H9 (cell line): ENCODE measurements at regions not wholly inside any gene's neighbourhood (a gene's known extent, or its start where the extent isn't known, plus 50 kb on each side); places are given as distances from the start of the nearest gene placed in this dataset.

Source experiments
- DNase-seq: peaks from one replicate; pipeline ENCODE4 v3.0.0-alpha.2; 2017
- H2AFZ ChIP-seq: one replicate; pipeline ENCODE4 v1.6.1; 2013; ENCODE audit warnings: mild to moderate bottlenecking, low read length, control low read depth, moderate library complexity
- H2AK5ac ChIP-seq: 2 replicates; pipeline ENCODE4 v1.6.1; 2013; ENCODE audit warnings: low read length, control low read depth, mixed read lengths; ENCODE audit not compliant: insufficient read length
- H2BK120ac ChIP-seq: one replicate; pipeline ENCODE4 v1.6.1; 2013; ENCODE audit warnings: low read depth, mild to moderate bottlenecking, low read length, control low read depth, inconsistent platforms; ENCODE audit not compliant: poor library complexity, severe bottlenecking
- H2BK12ac ChIP-seq: 2 replicates; pipeline ENCODE4 v1.6.1; 2013; ENCODE audit warnings: low read length, control low read depth, mixed read lengths, low read depth; ENCODE audit not compliant: insufficient read length
- H2BK15ac ChIP-seq: 2 replicates; pipeline ENCODE4 v1.6.1; 2013; ENCODE audit warnings: low read depth, low read length, control low read depth
- H2BK20ac ChIP-seq: one replicate; pipeline ENCODE4 v1.6.1; 2013; ENCODE audit warnings: low read depth, mild to moderate bottlenecking, low read length, control low read depth, inconsistent platforms; ENCODE audit not compliant: poor library complexity, severe bottlenecking
- H2BK5ac ChIP-seq: 2 replicates; pipeline ENCODE4 v1.6.1; 2013; ENCODE audit warnings: low read length, control low read depth, mixed read lengths; ENCODE audit not compliant: insufficient read length
- H3K14ac ChIP-seq: 2 replicates; pipeline ENCODE4 v1.6.1; 2013; ENCODE audit warnings: low read length, control low read depth; ENCODE audit not compliant: insufficient read depth
- H3K18ac ChIP-seq: 2 replicates; pipeline ENCODE4 v1.6.1; 2013; ENCODE audit warnings: low read depth, mild to moderate bottlenecking, mixed read lengths, low read length, control low read depth; ENCODE audit not compliant: insufficient read length
- H3K23ac ChIP-seq: 2 replicates; pipeline ENCODE4 v1.6.1; 2013; ENCODE audit warnings: low read length, control low read depth, mixed read lengths, low read depth; ENCODE audit not compliant: insufficient read length
- H3K23me2 ChIP-seq: 2 replicates; pipeline ENCODE4 v1.6.1; 2013; ENCODE audit warnings: low read depth, mild to moderate bottlenecking, mixed read lengths, low read length, control low read depth; ENCODE audit not compliant: insufficient read length, poor library complexity, severe bottlenecking
- H3K27ac ChIP-seq: 2 replicates; pipeline ENCODE4 v1.5.1; 2013; ENCODE audit warnings: low read length, control low read depth, mixed read lengths, low read depth; ENCODE audit not compliant: insufficient read length
- H3K27me3 ChIP-seq: 2 replicates; pipeline ENCODE4 v1.6.1; 2013; ENCODE audit warnings: low read length, control low read depth, inconsistent platforms; ENCODE audit not compliant: insufficient read depth
- H3K4ac ChIP-seq: 2 replicates; pipeline ENCODE4 v1.6.1; 2013; ENCODE audit warnings: low read depth, mild to moderate bottlenecking, control low read depth, inconsistent platforms, low read length, moderate library complexity
- H3K4me1 ChIP-seq: 2 replicates; pipeline ENCODE4 v1.6.1; 2013; ENCODE audit warnings: low read length, control low read depth, inconsistent platforms; ENCODE audit not compliant: insufficient read depth
- H3K4me2 ChIP-seq: 2 replicates; pipeline ENCODE4 v1.6.1; 2013; ENCODE audit warnings: low read length, control low read depth, mixed read lengths; ENCODE audit not compliant: insufficient read length, insufficient read depth
- H3K56ac ChIP-seq: 2 replicates; pipeline ENCODE4 v1.6.1; 2013; ENCODE audit warnings: low read depth, mild to moderate bottlenecking, mixed read lengths, low read length, control low read depth; ENCODE audit not compliant: insufficient read length
- H3K79me1 ChIP-seq: 2 replicates; pipeline ENCODE4 v1.6.1; 2013; ENCODE audit warnings: low read depth, mild to moderate bottlenecking, moderate library complexity, low read length, control low read depth, inconsistent platforms; ENCODE audit not compliant: insufficient read depth, poor library complexity, severe bottlenecking
- H3K79me2 ChIP-seq: 2 replicates; pipeline ENCODE4 v1.6.1; 2013; ENCODE audit warnings: low read length, control low read depth, inconsistent platforms; ENCODE audit not compliant: insufficient read depth
- H3K9ac ChIP-seq: 2 replicates; pipeline ENCODE4 v1.6.1; 2013; ENCODE audit warnings: low read length, control low read depth, mixed read lengths; ENCODE audit not compliant: insufficient read length; ENCODE audit errors: extremely low read depth
- H3K9me3 ChIP-seq: one replicate; pipeline ENCODE4 v1.6.1; 2013; ENCODE audit warnings: low read depth, low read length, inconsistent platforms; ENCODE audit not compliant: control insufficient read depth
- H3T11ph ChIP-seq: one replicate; pipeline ENCODE4 v1.6.1; 2013; ENCODE audit warnings: mild to moderate bottlenecking, low read length, control low read depth, inconsistent platforms
- H4K20me1 ChIP-seq: one replicate; pipeline ENCODE4 v1.6.1; 2013; ENCODE audit not compliant: control insufficient read depth, insufficient read length, insufficient read depth
- H4K5ac ChIP-seq: 2 replicates; pipeline ENCODE4 v1.6.1; 2013; ENCODE audit warnings: low read depth, mild to moderate bottlenecking, mixed read lengths, low read length, control low read depth; ENCODE audit not compliant: insufficient read length
- H4K8ac ChIP-seq: replicated peaks from 2 replicates; pipeline ENCODE4 v1.6.1; 2013; ENCODE audit warnings: low read length, control low read depth, mixed read lengths, low read depth; ENCODE audit not compliant: insufficient read length
- H4K91ac ChIP-seq: 2 replicates; pipeline ENCODE4 v1.6.1; 2013; ENCODE audit warnings: low read depth, mild to moderate bottlenecking, moderate library complexity, mixed read lengths, low read length, control low read depth; ENCODE audit not compliant: insufficient read length
- H3K27ac Mint-ChIP-seq, 3 experiments: 2 replicates in 2 of 3; 3 replicates in 1 of 3; pipeline ENCODE4 v1.8.0; 2020 to 2021; ENCODE audit warnings: mixed read lengths in 3 of 3, mild to moderate bottlenecking in 1 of 3, moderate library complexity in 1 of 3
- H3K27me3 Mint-ChIP-seq: 2 replicates; pipeline ENCODE4 v1.8.0; 2021; ENCODE audit warnings: low read depth, mild to moderate bottlenecking, moderate library complexity, mixed read lengths
- H3K36me3 Mint-ChIP-seq, 3 experiments: 2 replicates in 2 of 3; 3 replicates in 1 of 3; pipeline ENCODE4 v1.8.0; 2020 to 2021; ENCODE audit warnings: low read depth in 3 of 3, mixed read lengths in 3 of 3; ENCODE audit not compliant: insufficient read depth in 1 of 3
- H3K4me1 Mint-ChIP-seq, 2 experiments: 2 replicates each; pipeline ENCODE4 v1.8.0; 2020; ENCODE audit warnings: mixed read lengths in 2 of 2
- H3K4me3 Mint-ChIP-seq, 2 experiments: 2 replicates in 1 of 2; 3 replicates in 1 of 2; pipeline ENCODE4 v1.8.0; 2020 to 2021; ENCODE audit warnings: mild to moderate bottlenecking in 2 of 2, mixed read lengths in 2 of 2, moderate library complexity in 1 of 2
- H3K9me3 Mint-ChIP-seq, 2 experiments: 2 replicates in 1 of 2; 3 replicates in 1 of 2; pipeline ENCODE4 v1.8.0; 2020; ENCODE audit warnings: mild to moderate bottlenecking in 2 of 2, mixed read lengths in 2 of 2, moderate library complexity in 1 of 2
- CTCF ChIP-seq: fragments of 200-600 bp; sonication (generic); conservative IDR thresholded peaks from 3 replicates; pipeline ENCODE4 v1.8.0; 2021; ENCODE audit warnings: antibody characterized with exemption, mild to moderate bottlenecking
- WGBS: extraction: QIAGEN DNeasy Blood & Tissue Kit; methylation state at CpG from one replicate; pipeline ENCODE4 v1.1.7; 2013; ENCODE audit warnings: missing lambda C conversion rate, low lambda C conversion rate, mixed read lengths; ENCODE audit not compliant: insufficient read length; ENCODE audit errors: extremely low coverage; 5-methylcytosine and 5-hydroxymethylcytosine counted together

GRCh38 chr3:23726811-23727548, 78.8 kb upstream of the UBE2E1 start:
- H3K9me3 Mint-ChIP-seq: no peaks in the 10 kb centered on the region; a peak in 1 of 5 replicates
- H2AFZ ChIP-seq: no peak overlapping the region

More at GRCh38 chr3:23726811-23727548, 78.8 kb upstream of the UBE2E1 start:
- H3K56ac ChIP-seq: no peak overlapping the region
- H2BK120ac ChIP-seq: no peak overlapping the region
- no peaks in the 10 kb centered on the region for H3K79me1 ChIP-seq
- no peaks in the 10 kb centered on the region for H3K27me3 ChIP-seq
- H3T11ph ChIP-seq: no peak overlapping the region
- no peaks in the 10 kb centered on the region for H3K23me2 ChIP-seq
- H2BK20ac ChIP-seq: no peak overlapping the region
- H3K79me2 ChIP-seq: no peaks in the 10 kb centered on the region
- no peak overlapping the region for H4K8ac ChIP-seq
- Mint-ChIP-seq H3K36me3 (no peaks in the 10 kb centered on the region; a peak in 1 of 7 replicates), H3K27me3 (peaks cover 5% of the 10 kb centered on the region; the same call in 1 of the 2 replicates), H3K4me1 (peaks cover 16 to 24% of the 10 kb centered on the region in 2 experiments), H3K27ac (no peak overlapping the region), H3K4me3 (no peak overlapping the region)
- no peak overlapping the region for H2BK15ac ChIP-seq
- H4K91ac ChIP-seq: no peak overlapping the region
- H3K4me2 ChIP-seq: no peak overlapping the region
- H2BK12ac ChIP-seq: no peak overlapping the region
- no peak overlapping the region for H3K9ac ChIP-seq
- DNase-seq: no peak
- H3K27ac ChIP-seq: no peak overlapping the region
- H3K9me3 ChIP-seq: no peaks in the 10 kb centered on the region
- H2AK5ac ChIP-seq: no peak overlapping the region
- H2BK5ac ChIP-seq: no peak overlapping the region
- no peak for TF ChIP-seq CTCF
- H3K14ac ChIP-seq: no peak overlapping the region
- no peak overlapping the region for H4K5ac ChIP-seq
- no peak overlapping the region for H3K4ac ChIP-seq
- no peaks in the 10 kb centered on the region for H4K20me1 ChIP-seq
- no CpG with 5 or more reads among the region's 5 CpGs for WGBS
- no peak overlapping the region for H3K23ac ChIP-seq
- H3K4me1 ChIP-seq: no peaks in the 10 kb centered on the region
- no peak overlapping the region for H3K18ac ChIP-seq
